ENCODE measurements at regions not wholly inside any gene's neighbourhood (a gene's known extent, or its start where the extent isn't known, plus 50 kb on each side); places are given as distances from the start of the nearest gene placed in this dataset.

GRCh38 chr10:125557311-125557710 is 125.7 kb downstream of the TEX36 start:
- TF ChIP-seq CTCF (IDR thresholded peaks at IDR 0.05; ENCODE audit: poor library complexity, severe bottlenecking) = no peak

GRCh38 chr10:125556882-125557281 is 126.1 kb downstream of the TEX36 start:
- Histone ChIP-seq H3K4me3 (ENCODE audit: severe bottlenecking) (no peak overlapping the region), H3K4me1 (ENCODE audit: insufficient read depth, poor library complexity, severe bottlenecking) (no peaks in the 10 kb centered on the region), H3K9me3 (ENCODE audit: severe bottlenecking) (no peaks in the 10 kb centered on the region), H3K27me3 (ENCODE audit: insufficient read depth, poor library complexity, severe bottlenecking) (peaks cover 38% of the 10 kb centered on the region), H3K36me3 (ENCODE audit: low read depth) (no peaks in the 10 kb centered on the region), H3K27ac (ENCODE audit: poor library complexity, severe bottlenecking) (no peak overlapping the region)
- DNase-seq (ENCODE audit: low spot score) (no peak), ATAC-seq (ENCODE audit: low read depth) (no peak)
- TF ChIP-seq CTCF (IDR thresholded peaks at IDR 0.05; ENCODE audit: poor library complexity, severe bottlenecking) = no peak

More at GRCh38 chr10:125557311-125557710, 125.7 kb downstream of the TEX36 start:
- Histone ChIP-seq H3K27ac (ENCODE audit: poor library complexity, severe bottlenecking) (no peak overlapping the region), H3K36me3 (ENCODE audit: low read depth) (no peaks in the 10 kb centered on the region), H3K9me3 (ENCODE audit: severe bottlenecking) (no peaks in the 10 kb centered on the region), H3K4me3 (ENCODE audit: severe bottlenecking) (no peak overlapping the region), H3K27me3 (ENCODE audit: insufficient read depth, poor library complexity, severe bottlenecking) (peaks cover 38% of the 10 kb centered on the region), H3K4me1 (ENCODE audit: insufficient read depth, poor library complexity, severe bottlenecking) (no peaks in the 10 kb centered on the region)
- no peak for ATAC-seq (ENCODE audit: low read depth)
- DNase-seq (ENCODE audit: low spot score) = no peak

- ATAC-seq (ENCODE audit: low read depth) (no peak), DNase-seq (ENCODE audit: low spot score) (no peak)
- H3K9me3 ChIP-seq (ENCODE audit: severe bottlenecking) = no peaks in the 10 kb centered on the region
- no peak overlapping the region for H3K4me3 ChIP-seq (ENCODE audit: severe bottlenecking)
- H3K36me3 ChIP-seq (ENCODE audit: low read depth) = no peaks in the 10 kb centered on the region
- peaks cover 38% of the 10 kb centered on the region for H3K27me3 ChIP-seq (ENCODE audit: insufficient read depth, poor library complexity, severe bottlenecking)
- no peaks in the 10 kb centered on the region for H3K4me1 ChIP-seq (ENCODE audit: insufficient read depth, poor library complexity, severe bottlenecking)
- TF ChIP-seq CTCF (IDR thresholded peaks at IDR 0.05; ENCODE audit: poor library complexity, severe bottlenecking) = no peak
- H3K27ac ChIP-seq (ENCODE audit: poor library complexity, severe bottlenecking) = no peak overlapping the region
Observed at GRCh38 chr10:125555743-125556142, 127.2 kb downstream of the TEX36 start.

- ATAC-seq (ENCODE audit: low read depth) (no peak), DNase-seq (ENCODE audit: low spot score) (no peak)
- H3K36me3 ChIP-seq (ENCODE audit: low read depth) = no peaks in the 10 kb centered on the region
- no peaks in the 10 kb centered on the region for H3K4me1 ChIP-seq (ENCODE audit: insufficient read depth, poor library complexity, severe bottlenecking)
- H3K4me3 ChIP-seq (ENCODE audit: severe bottlenecking) = no peak overlapping the region
- H3K27ac ChIP-seq (ENCODE audit: poor library complexity, severe bottlenecking) = no peak overlapping the region
- peaks cover 38% of the 10 kb centered on the region for H3K27me3 ChIP-seq (ENCODE audit: insufficient read depth, poor library complexity, severe bottlenecking)
- no peak for TF ChIP-seq CTCF (IDR thresholded peaks at IDR 0.05; ENCODE audit: poor library complexity, severe bottlenecking)
- no peaks in the 10 kb centered on the region for H3K9me3 ChIP-seq (ENCODE audit: severe bottlenecking)
Observed at GRCh38 chr10:125555267-125555666, 127.7 kb downstream of the TEX36 start.

- no peak for DNase-seq (ENCODE audit: low spot score)
- Histone ChIP-seq H3K9me3 (ENCODE audit: severe bottlenecking) (no peaks in the 10 kb centered on the region), H3K4me1 (ENCODE audit: insufficient read depth, poor library complexity, severe bottlenecking) (no peaks in the 10 kb centered on the region)
Observed at GRCh38 chr10:125554753-125555152, 128.2 kb downstream of the TEX36 start.

More at GRCh38 chr10:125554753-125555152, 128.2 kb downstream of the TEX36 start:
- TF ChIP-seq CTCF (IDR thresholded peaks at IDR 0.05; ENCODE audit: poor library complexity, severe bottlenecking) = no peak
- H3K36me3 ChIP-seq (ENCODE audit: low read depth) = no peaks in the 10 kb centered on the region
- H3K4me3 ChIP-seq (ENCODE audit: severe bottlenecking) = no peak overlapping the region
- H3K27ac ChIP-seq (ENCODE audit: poor library complexity, severe bottlenecking) = no peak overlapping the region
- ATAC-seq (ENCODE audit: low read depth) = no peak
- peaks cover 39% of the 10 kb centered on the region for H3K27me3 ChIP-seq (ENCODE audit: insufficient read depth, poor library complexity, severe bottlenecking)

Measured in RWPE2 (cell line).